Left colon (tissue), 2 donors: ENCODE measurements at regions not wholly inside any gene's neighbourhood (a gene's known extent, or its start where the extent isn't known, plus 50 kb on each side); places are given as distances from the start of the nearest gene placed in this dataset.

ENCODE experiments used
- ATAC-seq: fragments of 200-7000 bp; cut with Tn5 transposase; one replicate; pipeline ENCODE4 v1.9.1; 2020; ENCODE audit warnings: mild to moderate bottlenecking, moderate library complexity
- DNase-seq, 2 donors: peaks; one replicate each; pipeline ENCODE4 v3.0.0-alpha.2; 2020
- intact Hi-C, 2 donors: fragments of 100-400 bp; cut with DNase I in 1 of 2; cut with micrococcal nuclease in 1 of 2; formaldehyde crosslinking; loops; one replicate each; pipeline versions ENCODE4 v1.11.2 to v1.14.0; 2022; cut with DNase I, micrococcal nuclease
- donor health status: DM: no; HTN: no; CAD: no.
- donor health status: DM: yes; HTN: yes; CAD: no.

DNA sequence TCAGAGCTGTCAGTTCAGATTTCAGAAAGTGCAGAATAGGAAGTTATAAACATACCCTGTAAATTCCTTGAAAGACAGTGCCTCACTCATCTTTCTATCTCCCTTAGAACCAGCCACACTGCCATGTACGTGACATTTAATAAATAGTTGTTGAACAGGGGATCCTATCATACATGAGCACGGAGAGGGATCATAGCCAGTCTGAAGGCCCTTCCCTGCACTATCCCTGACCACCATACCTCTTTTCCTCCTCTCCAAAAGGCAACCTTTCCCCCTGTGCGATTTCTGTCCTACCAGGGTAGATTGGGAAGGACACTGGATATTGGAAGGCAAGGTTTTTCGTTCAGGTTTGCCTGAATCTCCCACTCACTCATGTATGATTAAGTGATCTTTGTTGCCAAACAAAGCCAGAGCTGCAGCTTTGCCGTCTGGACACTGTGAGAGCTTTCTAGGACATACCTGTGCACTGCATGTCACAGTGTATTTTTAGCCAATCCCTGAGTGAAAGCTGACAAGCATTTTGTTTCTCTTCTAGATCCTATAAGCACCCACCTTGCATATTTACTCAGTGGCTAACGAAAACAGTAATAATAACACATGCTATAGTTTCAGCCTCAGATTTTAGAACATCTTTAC, 986.5 kb upstream of the WWC1 start:
- DNase-seq, result no peak
- intact Hi-C loops, result no loop called here
- no peak for ATAC-seq

GRCh38 chr5:167305591-167306213, 985.7 kb upstream of the WWC1 start:
- ATAC-seq (no peak), DNase-seq (no peak)
- intact Hi-C loops, result no loop called here

GRCh38 chr5:167307042-167307441, 984.4 kb upstream of the WWC1 start:
- no peak for ATAC-seq
- DNase-seq, result no peak
- intact Hi-C loops, result no loop called here

- ATAC-seq, result no peak
- intact Hi-C loops, result no loop called here
Measured at GRCh38 chr5:167308466-167308865, 983.0 kb upstream of the WWC1 start.

DNA sequence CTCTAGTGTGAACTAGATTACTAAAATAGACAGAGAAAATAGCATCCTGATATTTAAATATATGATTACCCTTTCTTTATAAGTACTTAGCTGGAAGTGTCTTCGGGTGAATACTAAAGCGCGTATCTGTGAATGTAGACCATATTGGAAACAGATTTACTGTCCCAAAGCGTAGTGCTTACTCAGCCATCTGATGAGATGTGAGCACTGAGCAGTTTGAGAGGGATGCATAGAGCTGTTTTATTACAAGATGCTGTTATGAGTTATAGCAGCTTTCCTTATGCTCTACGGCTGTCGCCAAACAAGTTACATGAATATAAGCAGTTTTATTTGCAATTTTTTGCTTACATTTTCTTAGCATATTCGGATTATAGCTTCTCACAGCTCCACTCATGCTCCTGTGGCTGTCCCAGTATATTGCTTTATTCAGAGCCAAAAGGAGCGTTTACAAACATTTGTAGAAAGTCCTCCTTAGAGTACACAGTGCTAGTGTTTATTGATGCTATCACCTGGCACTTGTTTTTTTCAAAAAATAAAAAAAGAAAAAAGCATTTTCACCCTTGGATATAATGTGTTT, 981.4 kb upstream of the WWC1 start:
- no peak for ATAC-seq
- DNase-seq, result no peak
- intact Hi-C loops, result no loop called here

More at GRCh38 chr5:167308466-167308865, 983.0 kb upstream of the WWC1 start:
- DNase-seq, result no peak

- no peak for DNase-seq
- ATAC-seq, result no peak
- intact Hi-C loops, result no loop called here
Measured at GRCh38 chr5:167311340-167311739, 980.1 kb upstream of the WWC1 start.

GRCh38 chr5:167312225-167312624, 979.2 kb upstream of the WWC1 start:
- intact Hi-C loops, result no loop called here
- no peak for DNase-seq
- no peak for ATAC-seq

- DNase-seq (no peak), ATAC-seq (no peak)
- intact Hi-C loops, result no loop called here
Measured at GRCh38 chr5:167315762-167316161, 975.7 kb upstream of the WWC1 start.

DNA sequence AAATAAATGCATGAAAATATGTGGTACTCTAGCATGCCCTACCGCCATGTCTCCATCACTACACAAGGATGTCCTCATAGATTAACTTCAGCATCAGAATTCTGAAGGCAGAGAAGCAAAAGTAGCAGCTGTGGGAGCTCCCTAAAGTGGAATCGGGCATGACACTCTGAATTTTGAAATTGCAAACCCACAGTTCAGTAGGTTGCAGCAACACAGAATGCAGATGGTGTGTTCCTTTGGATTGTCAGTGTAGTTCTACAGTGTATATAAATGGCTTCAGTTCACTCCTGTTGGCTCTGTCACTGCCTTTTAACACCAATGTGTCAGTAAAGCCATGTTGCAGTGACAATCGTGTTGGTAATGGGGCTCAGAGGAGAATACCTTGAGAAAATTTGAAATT, 973.6 kb upstream of the WWC1 start:
- intact Hi-C loops, result no loop called here
- no peak for ATAC-seq
- no peak for DNase-seq

DNA sequence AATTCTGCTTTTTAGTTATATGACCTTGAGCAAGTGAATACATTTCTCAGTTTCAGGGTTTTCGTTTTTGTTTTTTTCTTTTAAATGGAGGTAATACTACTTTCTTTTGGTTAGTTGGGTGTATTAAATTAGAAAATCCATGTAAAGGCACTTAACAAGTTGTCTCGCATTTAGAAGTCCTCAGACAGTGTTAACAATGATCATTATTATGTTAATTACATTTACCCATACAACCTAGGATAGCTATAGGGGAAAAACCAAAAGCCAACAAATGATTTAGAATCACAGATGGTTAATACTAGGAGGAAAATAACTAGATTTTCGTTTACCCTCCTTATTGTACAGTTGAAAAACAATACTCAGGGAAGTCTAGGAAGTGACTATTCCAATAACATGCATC, 972.2 kb upstream of the WWC1 start:
- no peak for DNase-seq
- no peak for ATAC-seq
- intact Hi-C loops, result no loop called here

- intact Hi-C loops, result no loop called here
- no peak for ATAC-seq
- DNase-seq, result no peak
Measured at GRCh38 chr5:167320019-167320418, 971.4 kb upstream of the WWC1 start.

GRCh38 chr5:167332309-167332708, 959.1 kb upstream of the WWC1 start:
- intact Hi-C loops, result no loop called here
- ATAC-seq (no peak), DNase-seq (no peak)

DNA sequence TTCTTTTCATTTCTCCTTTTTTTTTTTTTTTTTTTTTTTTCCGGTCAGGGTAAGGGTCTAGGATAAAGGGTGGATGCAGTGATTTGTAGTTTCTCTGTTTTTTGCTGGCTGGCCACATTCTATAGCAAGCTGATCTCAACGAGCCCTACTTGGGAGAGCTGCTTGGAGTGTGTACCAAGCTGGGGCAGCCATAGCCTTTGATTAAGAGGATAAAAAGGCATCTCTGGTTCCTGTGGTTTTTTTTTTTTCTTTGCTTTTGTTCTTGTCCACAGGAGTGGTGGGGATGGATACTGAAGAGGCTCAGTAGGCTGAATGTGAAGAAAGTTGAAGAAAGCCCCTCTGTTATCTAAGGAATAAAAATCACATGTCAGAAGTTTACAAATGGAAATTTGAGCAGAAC, 955.3 kb upstream of the WWC1 start:
- ATAC-seq (no peak), DNase-seq (no peak)
- intact Hi-C loops, result no loop called here

GRCh38 chr5:167339205-167339604, 952.2 kb upstream of the WWC1 start:
- no peak for DNase-seq
- intact Hi-C loops, result no loop called here
- no peak for ATAC-seq

- intact Hi-C loops, result no loop called here
- no peak for DNase-seq
- ATAC-seq, result no peak
Measured at GRCh38 chr5:167346461-167346860, 945.0 kb upstream of the WWC1 start.

DNA sequence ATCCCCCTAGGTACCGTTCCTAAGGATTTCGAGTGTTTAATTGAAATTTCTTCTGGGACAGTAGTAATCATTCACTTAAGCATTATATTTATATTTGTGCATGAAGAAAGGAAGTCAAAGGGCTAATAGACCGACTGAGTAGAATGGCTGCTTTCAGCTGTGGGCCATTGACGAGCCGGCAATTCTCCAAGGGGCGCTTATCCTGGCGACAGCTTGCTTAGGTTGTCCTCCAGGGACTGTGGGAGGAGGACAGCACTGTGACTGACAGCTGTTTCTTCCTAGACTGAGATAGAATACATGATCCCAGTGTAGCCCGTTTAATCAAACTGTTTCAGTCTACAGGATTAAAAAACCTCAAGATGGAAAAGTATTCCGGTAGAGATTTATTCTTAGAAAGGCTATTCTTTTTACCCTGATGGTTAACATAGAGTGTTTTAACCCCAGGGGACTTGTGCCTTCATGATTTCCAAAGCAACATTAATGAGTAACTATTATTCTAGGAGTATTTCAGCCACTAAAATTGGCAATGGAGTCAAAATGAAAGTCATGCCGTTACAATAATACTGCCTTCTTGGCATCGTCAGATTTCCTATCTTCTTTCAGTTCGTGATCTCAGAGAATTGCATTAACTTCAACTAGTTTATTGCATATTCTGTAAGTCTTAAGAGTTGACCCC, 943.1 kb upstream of the WWC1 start:
- DNase-seq, result no peak
- intact Hi-C loops, result no loop called here
- ATAC-seq, result no peak

GRCh38 chr5:167348980-167349379, 942.5 kb upstream of the WWC1 start:
- no peak for ATAC-seq

GRCh38 chr5:167351316-167351715, 940.1 kb upstream of the WWC1 start:
- intact Hi-C loops, result no loop called here
- no peak for ATAC-seq
- DNase-seq, result no peak

More at GRCh38 chr5:167348980-167349379, 942.5 kb upstream of the WWC1 start:
- DNase-seq, result no peak
- intact Hi-C loops, result no loop called here

DNA sequence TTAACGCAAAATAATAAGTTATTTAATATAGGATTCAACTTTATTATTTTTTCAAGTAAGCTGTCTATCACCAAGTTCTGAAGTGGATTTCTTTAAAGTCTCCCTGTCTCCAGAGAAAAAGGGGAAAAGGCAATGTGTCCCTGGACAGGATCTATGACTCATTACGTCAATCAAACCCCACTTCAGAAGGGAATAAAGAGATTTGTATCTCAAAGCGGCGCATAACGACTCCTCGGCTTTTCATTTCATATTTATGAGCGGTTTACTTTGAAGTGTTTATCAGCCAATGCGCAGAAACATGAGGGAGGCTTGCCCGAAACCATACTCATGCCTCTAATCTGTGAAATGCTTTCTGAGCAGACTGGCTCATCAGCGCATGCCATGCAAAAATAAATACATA, 938.6 kb upstream of the WWC1 start:
- intact Hi-C loops, result no loop called here
- no peak for DNase-seq
- ATAC-seq, result no peak

GRCh38 chr5:167355346-167355745, 936.1 kb upstream of the WWC1 start:
- DNase-seq, result no peak
- no peak for ATAC-seq
- intact Hi-C loops, result no loop called here
